Iris pigment epithelial cell (primary cell): ENCODE measurements at regions not wholly inside any gene's neighbourhood (a gene's known extent, or its start where the extent isn't known, plus 50 kb on each side); places are given as distances from the start of the nearest gene placed in this dataset.
"Not testable (repeated sequence)": the region's sequence is repeated elsewhere in the genome, so short reads cannot be mapped to it uniquely, and the experiment has no call there.

ENCODE experiments used
- DNase-seq: peaks from one replicate; pipeline ENCODE4 v3.0.0-alpha.2; 2011; ENCODE audit warnings: low read depth

- DNase-seq = not testable (repeated sequence)
These were observed 554.6 kb upstream of the ACTRT1 start for GRCh38 chrX:128606817-128607216.

GRCh38 chrX:128606357-128606756 lies 554.2 kb upstream of the ACTRT1 start:
- not testable (repeated sequence) for DNase-seq

GRCh38 chrX:128601706-128602105 lies 549.5 kb upstream of the ACTRT1 start:
- no peak for DNase-seq

- no peak for DNase-seq
These were observed 547.4 kb upstream of the ACTRT1 start for GRCh38 chrX:128599632-128600031.

- DNase-seq = no peak
These were observed 529.8 kb upstream of the ACTRT1 start for GRCh38 chrX:128582036-128582435.

- DNase-seq = no peak
These were observed 529.4 kb upstream of the ACTRT1 start for GRCh38 chrX:128581615-128582014.

GRCh38 chrX:128543114-128543513 lies 490.9 kb upstream of the ACTRT1 start:
- no peak for DNase-seq

- peak; percentile 25 for DNase-seq
These were observed 466.3 kb upstream of the ACTRT1 start for GRCh38 chrX:128518508-128518907.

GRCh38 chrX:128517691-128518090 lies 465.5 kb upstream of the ACTRT1 start:
- no peak for DNase-seq

GRCh38 chrX:128504496-128504895 lies 452.3 kb upstream of the ACTRT1 start:
- DNase-seq = no peak

GRCh38 chrX:128464116-128464515 lies 411.9 kb upstream of the ACTRT1 start:
- DNase-seq = peak; percentile 42

GRCh38 chrX:128460835-128461234 lies 408.6 kb upstream of the ACTRT1 start:
- DNase-seq = peak; percentile 14

- DNase-seq = peak; percentile 61
These were observed 406.7 kb upstream of the ACTRT1 start for GRCh38 chrX:128458888-128459287.

GRCh38 chrX:128457674-128458073 lies 405.5 kb upstream of the ACTRT1 start:
- no peak for DNase-seq

GRCh38 chrX:128439159-128439558 lies 387.0 kb upstream of the ACTRT1 start:
- no peak for DNase-seq

- no peak for DNase-seq
These were observed 385.9 kb upstream of the ACTRT1 start for GRCh38 chrX:128438082-128438481.

- peak; percentile 16 for DNase-seq
These were observed 384.3 kb upstream of the ACTRT1 start for GRCh38 chrX:128436397-128437103.

- DNase-seq = no peak
These were observed 373.3 kb upstream of the ACTRT1 start for GRCh38 chrX:128425546-128425945.

GRCh38 chrX:128408842-128409241 lies 356.6 kb upstream of the ACTRT1 start:
- DNase-seq = no peak

- peak; percentile 0 for DNase-seq
These were observed 344.4 kb upstream of the ACTRT1 start for GRCh38 chrX:128396601-128397000.

- not testable (repeated sequence) for DNase-seq
These were observed 331.6 kb upstream of the ACTRT1 start for GRCh38 chrX:128383846-128384245.

GRCh38 chrX:128365492-128365891 lies 313.3 kb upstream of the ACTRT1 start:
- DNase-seq = no peak

GRCh38 chrX:128335671-128336070 lies 283.5 kb upstream of the ACTRT1 start:
- no peak for DNase-seq

GRCh38 chrX:128334821-128335220 lies 282.6 kb upstream of the ACTRT1 start:
- DNase-seq = no peak
